NCI-H2029 treated with DMSO at 0.1 percent for 48 hours (cell line): ENCODE measurements at regions not wholly inside any gene's neighbourhood (a gene's known extent, or its start where the extent isn't known, plus 50 kb on each side); places are given as distances from the start of the nearest gene placed in this dataset.

Source experiments
- DNase-seq: peaks from one replicate; lab custom pipeline; 2025; lab: John Stamatoyannopoulos, UW

- DNase-seq: no peak
Observed at GRCh38 chr3:174651951-174652350, 207.2 kb upstream of the NAALADL2 start.

GRCh38 chr3:174659511-174659910 is 199.6 kb upstream of the NAALADL2 start:
- no peak for DNase-seq

- no peak for DNase-seq
Observed at GRCh38 chr3:174662653-174663052, 196.5 kb upstream of the NAALADL2 start.

- no peak for DNase-seq
Observed at GRCh38 chr3:174667386-174667785, 191.7 kb upstream of the NAALADL2 start.

- no peak for DNase-seq
Observed at GRCh38 chr3:174675406-174675805, 183.7 kb upstream of the NAALADL2 start.

- no peak for DNase-seq
Observed at GRCh38 chr3:174681784-174682183, 177.3 kb upstream of the NAALADL2 start.

GRCh38 chr3:174685796-174686195 is 173.3 kb upstream of the NAALADL2 start:
- DNase-seq: no peak

GRCh38 chr3:174697310-174697709 is 161.8 kb upstream of the NAALADL2 start:
- DNase-seq: no peak

- no peak for DNase-seq
Observed at GRCh38 chr3:174700736-174701135, 158.4 kb upstream of the NAALADL2 start.

GRCh38 chr3:174710612-174711011 is 148.5 kb upstream of the NAALADL2 start:
- DNase-seq: no peak

GRCh38 chr3:174715386-174715785 is 143.7 kb upstream of the NAALADL2 start:
- DNase-seq: no peak

- DNase-seq: no peak
Observed at GRCh38 chr3:174716956-174717505, 142.1 kb upstream of the NAALADL2 start.

- DNase-seq: no peak
Observed at GRCh38 chr3:174720717-174721116, 138.4 kb upstream of the NAALADL2 start.

GRCh38 chr3:174725303-174725702 is 133.8 kb upstream of the NAALADL2 start:
- no peak for DNase-seq

GRCh38 chr3:174737966-174738365 is 121.2 kb upstream of the NAALADL2 start:
- DNase-seq: no peak

GRCh38 chr3:174749143-174749542 is 110.0 kb upstream of the NAALADL2 start:
- no peak for DNase-seq

- no peak for DNase-seq
Observed at GRCh38 chr3:174755833-174756829, 103.0 kb upstream of the NAALADL2 start.

- no peak for DNase-seq
Observed at GRCh38 chr3:174758943-174759342, 100.2 kb upstream of the NAALADL2 start.

GRCh38 chr3:174767406-174767805 is 91.7 kb upstream of the NAALADL2 start:
- DNase-seq: no peak

GRCh38 chr3:174767853-174768382 is 91.2 kb upstream of the NAALADL2 start:
- DNase-seq: no peak

- DNase-seq: no peak
Observed at GRCh38 chr3:174769171-174769570, 90.0 kb upstream of the NAALADL2 start.

- DNase-seq: no peak
Observed at GRCh38 chr3:174775603-174776002, 83.5 kb upstream of the NAALADL2 start.

- no peak for DNase-seq
Observed at GRCh38 chr3:174776123-174776522, 83.0 kb upstream of the NAALADL2 start.
